WTC11 (cell line): ENCODE measurements at regions not wholly inside any gene's neighbourhood (a gene's known extent, or its start where the extent isn't known, plus 50 kb on each side); places are given as distances from the start of the nearest gene placed in this dataset.

ENCODE experiments used
- ESRRA ChIP-seq: sonication (generic); formaldehyde crosslinking; IDR thresholded peaks from 2 replicates; pipeline ENCODE4 v1.8.1; 2022; ENCODE audit warnings: mild to moderate bottlenecking, missing genetic modification reagents, borderline replicate concordance
- FOXP1 ChIP-seq: sonication (generic); formaldehyde crosslinking; IDR thresholded peaks from 2 replicates; pipeline ENCODE4 v1.8.0; 2022; ENCODE audit warnings: missing genetic modification reagents, mild to moderate bottlenecking, moderate library complexity, borderline replicate concordance
- NFYB ChIP-seq: sonication (generic); formaldehyde crosslinking; conservative IDR thresholded peaks from 2 replicates; pipeline ENCODE4 v1.8.0; 2022; ENCODE audit warnings: low read depth, missing genetic modification reagents
- RORB ChIP-seq: fragments of 250-450 bp; sonication (Bioruptor Pico); IDR thresholded peaks from 2 replicates; pipeline ENCODE4 v1.9.0; 2021; ENCODE audit warnings: mild to moderate bottlenecking
- SP1 ChIP-seq: sonication (generic); formaldehyde crosslinking; conservative IDR thresholded peaks from 2 replicates; pipeline ENCODE4 v1.8.1; 2022; ENCODE audit warnings: missing genetic modification reagents
- TEAD4 ChIP-seq: sonication (generic); formaldehyde crosslinking; IDR thresholded peaks from 2 replicates; pipeline ENCODE4 v1.8.0; 2022; ENCODE audit warnings: mild to moderate bottlenecking, missing genetic modification reagents
- ZBTB21 ChIP-seq: sonication (generic); formaldehyde crosslinking; IDR thresholded peaks from 2 replicates; pipeline ENCODE4 v1.8.1; 2023; ENCODE audit warnings: mild to moderate bottlenecking, missing genetic modification reagents, borderline replicate concordance
- ZNF121 ChIP-seq: sonication (generic); formaldehyde crosslinking; IDR thresholded peaks from 2 replicates; pipeline ENCODE4 v1.8.0; 2023; ENCODE audit warnings: missing genetic modification reagents
- ZNF423 ChIP-seq: fragments of 250-450 bp; sonication (Bioruptor Pico); IDR thresholded peaks from 2 replicates; pipeline ENCODE4 v2.1.2; 2022; ENCODE audit warnings: mild to moderate bottlenecking, moderate library complexity
- TF ChIP-seq, protein P1 (sequence below): fragments of 200-600 bp; IDR thresholded peaks from 2 replicates; pipeline ENCODE4 v1.8.0; 2022; ENCODE audit warnings: antibody characterized with exemption
- TF ChIP-seq, protein P2 (sequence below): sonication (generic); formaldehyde crosslinking; IDR thresholded peaks from 2 replicates; pipeline ENCODE4 v1.8.0; 2022; ENCODE audit warnings: missing genetic modification reagents
- TF ChIP-seq, protein P3 (sequence below): sonication (generic); formaldehyde crosslinking; IDR thresholded peaks from 2 replicates; pipeline ENCODE4 v1.8.1; 2023; ENCODE audit warnings: mild to moderate bottlenecking, missing genetic modification reagents, borderline replicate concordance
- TF ChIP-seq, protein P4 (sequence below): sonication (generic); formaldehyde crosslinking; conservative IDR thresholded peaks from 2 replicates; pipeline ENCODE4 v1.8.1; 2022; ENCODE audit warnings: mild to moderate bottlenecking, missing genetic modification reagents

DNA sequence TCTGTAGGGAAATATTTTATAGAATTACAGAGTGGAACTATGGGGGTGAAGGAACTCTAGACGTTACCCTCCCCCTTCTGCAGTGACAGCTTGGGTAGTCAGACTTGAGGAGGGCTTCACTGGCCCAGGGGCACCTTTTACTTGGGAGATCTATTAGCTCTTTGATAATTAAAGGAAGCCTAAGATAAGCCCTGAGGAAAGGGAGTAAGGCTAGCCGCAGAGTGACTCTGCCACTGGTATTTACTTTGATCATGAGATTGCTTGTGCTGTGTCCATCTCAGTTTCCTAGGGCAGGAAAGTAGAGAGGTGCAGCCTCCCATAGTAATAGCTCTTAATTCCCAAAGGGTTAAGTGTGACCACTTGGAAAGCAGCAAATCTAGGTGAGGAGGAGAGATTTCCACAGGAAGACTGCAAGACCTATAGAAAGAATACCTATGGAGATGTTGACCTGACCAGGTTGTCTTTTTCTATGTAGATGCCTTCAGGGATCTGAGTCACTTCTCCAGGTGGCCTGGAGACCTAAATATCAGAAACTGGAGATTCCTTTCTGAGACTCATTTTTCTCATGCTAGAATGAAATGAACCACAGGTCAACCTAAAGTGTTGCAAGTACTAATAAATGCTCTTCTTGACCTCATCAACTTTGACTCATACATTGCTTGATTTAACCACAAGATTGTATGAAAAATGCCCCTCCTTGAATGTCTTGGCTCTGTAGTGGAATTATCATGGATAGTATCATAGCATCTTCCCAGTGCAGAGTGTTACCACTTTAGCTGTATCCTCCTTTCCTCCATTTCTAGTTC lies 447.3 kb upstream of the GHITM start:
- TF ChIP-seq, protein P1, sequence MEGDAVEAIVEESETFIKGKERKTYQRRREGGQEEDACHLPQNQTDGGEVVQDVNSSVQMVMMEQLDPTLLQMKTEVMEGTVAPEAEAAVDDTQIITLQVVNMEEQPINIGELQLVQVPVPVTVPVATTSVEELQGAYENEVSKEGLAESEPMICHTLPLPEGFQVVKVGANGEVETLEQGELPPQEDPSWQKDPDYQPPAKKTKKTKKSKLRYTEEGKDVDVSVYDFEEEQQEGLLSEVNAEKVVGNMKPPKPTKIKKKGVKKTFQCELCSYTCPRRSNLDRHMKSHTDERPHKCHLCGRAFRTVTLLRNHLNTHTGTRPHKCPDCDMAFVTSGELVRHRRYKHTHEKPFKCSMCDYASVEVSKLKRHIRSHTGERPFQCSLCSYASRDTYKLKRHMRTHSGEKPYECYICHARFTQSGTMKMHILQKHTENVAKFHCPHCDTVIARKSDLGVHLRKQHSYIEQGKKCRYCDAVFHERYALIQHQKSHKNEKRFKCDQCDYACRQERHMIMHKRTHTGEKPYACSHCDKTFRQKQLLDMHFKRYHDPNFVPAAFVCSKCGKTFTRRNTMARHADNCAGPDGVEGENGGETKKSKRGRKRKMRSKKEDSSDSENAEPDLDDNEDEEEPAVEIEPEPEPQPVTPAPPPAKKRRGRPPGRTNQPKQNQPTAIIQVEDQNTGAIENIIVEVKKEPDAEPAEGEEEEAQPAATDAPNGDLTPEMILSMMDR = no peak
- TF ChIP-seq TEAD4 (CRISPR knock-in tag) = no peak
- TF ChIP-seq, protein P2, sequence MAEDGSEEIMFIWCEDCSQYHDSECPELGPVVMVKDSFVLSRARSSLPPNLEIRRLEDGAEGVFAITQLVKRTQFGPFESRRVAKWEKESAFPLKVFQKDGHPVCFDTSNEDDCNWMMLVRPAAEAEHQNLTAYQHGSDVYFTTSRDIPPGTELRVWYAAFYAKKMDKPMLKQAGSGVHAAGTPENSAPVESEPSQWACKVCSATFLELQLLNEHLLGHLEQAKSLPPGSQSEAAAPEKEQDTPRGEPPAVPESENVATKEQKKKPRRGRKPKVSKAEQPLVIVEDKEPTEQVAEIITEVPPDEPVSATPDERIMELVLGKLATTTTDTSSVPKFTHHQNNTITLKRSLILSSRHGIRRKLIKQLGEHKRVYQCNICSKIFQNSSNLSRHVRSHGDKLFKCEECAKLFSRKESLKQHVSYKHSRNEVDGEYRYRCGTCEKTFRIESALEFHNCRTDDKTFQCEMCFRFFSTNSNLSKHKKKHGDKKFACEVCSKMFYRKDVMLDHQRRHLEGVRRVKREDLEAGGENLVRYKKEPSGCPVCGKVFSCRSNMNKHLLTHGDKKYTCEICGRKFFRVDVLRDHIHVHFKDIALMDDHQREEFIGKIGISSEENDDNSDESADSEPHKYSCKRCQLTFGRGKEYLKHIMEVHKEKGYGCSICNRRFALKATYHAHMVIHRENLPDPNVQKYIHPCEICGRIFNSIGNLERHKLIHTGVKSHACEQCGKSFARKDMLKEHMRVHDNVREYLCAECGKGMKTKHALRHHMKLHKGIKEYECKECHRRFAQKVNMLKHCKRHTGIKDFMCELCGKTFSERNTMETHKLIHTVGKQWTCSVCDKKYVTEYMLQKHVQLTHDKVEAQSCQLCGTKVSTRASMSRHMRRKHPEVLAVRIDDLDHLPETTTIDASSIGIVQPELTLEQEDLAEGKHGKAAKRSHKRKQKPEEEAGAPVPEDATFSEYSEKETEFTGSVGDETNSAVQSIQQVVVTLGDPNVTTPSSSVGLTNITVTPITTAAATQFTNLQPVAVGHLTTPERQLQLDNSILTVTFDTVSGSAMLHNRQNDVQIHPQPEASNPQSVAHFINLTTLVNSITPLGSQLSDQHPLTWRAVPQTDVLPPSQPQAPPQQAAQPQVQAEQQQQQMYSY (CRISPR knock-in tag) = no peak
- TF ChIP-seq ZNF121 = no peak
- TF ChIP-seq ZBTB21 (CRISPR knock-in tag) = no peak
- TF ChIP-seq FOXP1 = no peak
- TF ChIP-seq SP1 (CRISPR knock-in tag) = no peak
- no peak for TF ChIP-seq RORB
- TF ChIP-seq, protein P3, sequence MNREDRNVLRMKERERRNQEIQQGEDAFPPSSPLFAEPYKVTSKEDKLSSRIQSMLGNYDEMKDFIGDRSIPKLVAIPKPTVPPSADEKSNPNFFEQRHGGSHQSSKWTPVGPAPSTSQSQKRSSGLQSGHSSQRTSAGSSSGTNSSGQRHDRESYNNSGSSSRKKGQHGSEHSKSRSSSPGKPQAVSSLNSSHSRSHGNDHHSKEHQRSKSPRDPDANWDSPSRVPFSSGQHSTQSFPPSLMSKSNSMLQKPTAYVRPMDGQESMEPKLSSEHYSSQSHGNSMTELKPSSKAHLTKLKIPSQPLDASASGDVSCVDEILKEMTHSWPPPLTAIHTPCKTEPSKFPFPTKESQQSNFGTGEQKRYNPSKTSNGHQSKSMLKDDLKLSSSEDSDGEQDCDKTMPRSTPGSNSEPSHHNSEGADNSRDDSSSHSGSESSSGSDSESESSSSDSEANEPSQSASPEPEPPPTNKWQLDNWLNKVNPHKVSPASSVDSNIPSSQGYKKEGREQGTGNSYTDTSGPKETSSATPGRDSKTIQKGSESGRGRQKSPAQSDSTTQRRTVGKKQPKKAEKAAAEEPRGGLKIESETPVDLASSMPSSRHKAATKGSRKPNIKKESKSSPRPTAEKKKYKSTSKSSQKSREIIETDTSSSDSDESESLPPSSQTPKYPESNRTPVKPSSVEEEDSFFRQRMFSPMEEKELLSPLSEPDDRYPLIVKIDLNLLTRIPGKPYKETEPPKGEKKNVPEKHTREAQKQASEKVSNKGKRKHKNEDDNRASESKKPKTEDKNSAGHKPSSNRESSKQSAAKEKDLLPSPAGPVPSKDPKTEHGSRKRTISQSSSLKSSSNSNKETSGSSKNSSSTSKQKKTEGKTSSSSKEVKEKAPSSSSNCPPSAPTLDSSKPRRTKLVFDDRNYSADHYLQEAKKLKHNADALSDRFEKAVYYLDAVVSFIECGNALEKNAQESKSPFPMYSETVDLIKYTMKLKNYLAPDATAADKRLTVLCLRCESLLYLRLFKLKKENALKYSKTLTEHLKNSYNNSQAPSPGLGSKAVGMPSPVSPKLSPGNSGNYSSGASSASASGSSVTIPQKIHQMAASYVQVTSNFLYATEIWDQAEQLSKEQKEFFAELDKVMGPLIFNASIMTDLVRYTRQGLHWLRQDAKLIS (CRISPR knock-in tag) = no peak
- no peak for TF ChIP-seq ESRRA (CRISPR knock-in tag)
- TF ChIP-seq ZNF423 (CRISPR knock-in tag) = no peak
- no peak for TF ChIP-seq NFYB (CRISPR knock-in tag)
- TF ChIP-seq, protein P4, sequence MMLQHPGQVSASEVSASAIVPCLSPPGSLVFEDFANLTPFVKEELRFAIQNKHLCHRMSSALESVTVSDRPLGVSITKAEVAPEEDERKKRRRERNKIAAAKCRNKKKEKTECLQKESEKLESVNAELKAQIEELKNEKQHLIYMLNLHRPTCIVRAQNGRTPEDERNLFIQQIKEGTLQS (CRISPR knock-in tag) = no peak
